GM18505 (cell line): ENCODE measurements at regions not wholly inside any gene's neighbourhood (a gene's known extent, or its start where the extent isn't known, plus 50 kb on each side); places are given as distances from the start of the nearest gene placed in this dataset.

ENCODE experiments used
- ATAC-seq: cut with Tn5 transposase; IDR thresholded peaks from one replicate; pipeline ENCODE4 v1.9.1; 2021; ENCODE audit not compliant: unreplicated experiment
- POLR2A ChIP-seq: IDR thresholded peaks from 4 replicates; pipeline ENCODE4 v1.6.1; 2011; ENCODE audit warnings: borderline replicate concordance; ENCODE audit not compliant: insufficient read depth, insufficient read length; ENCODE audit errors: extremely low read depth

DNA sequence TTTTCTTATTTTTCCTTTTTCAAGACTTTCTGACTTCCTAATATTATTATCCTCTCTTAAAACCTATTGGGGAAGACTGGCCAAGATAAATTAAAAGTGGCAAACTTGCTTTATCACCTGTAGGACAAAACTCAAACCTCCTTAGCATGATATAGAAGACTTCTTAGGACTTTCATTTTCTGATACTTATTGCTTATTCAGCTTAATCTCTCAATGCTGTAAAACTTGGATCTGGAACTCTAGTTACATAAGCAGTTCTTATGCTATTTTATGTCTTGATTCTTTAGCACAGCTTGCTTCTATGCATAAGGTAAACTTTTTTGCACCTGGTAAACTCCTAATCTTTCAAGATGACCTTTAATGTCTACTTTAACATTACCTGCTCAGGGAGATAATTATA is 382.3 kb upstream of the LRRC7 start:
- no peak for TF ChIP-seq POLR2A
- ATAC-seq = no peak

DNA sequence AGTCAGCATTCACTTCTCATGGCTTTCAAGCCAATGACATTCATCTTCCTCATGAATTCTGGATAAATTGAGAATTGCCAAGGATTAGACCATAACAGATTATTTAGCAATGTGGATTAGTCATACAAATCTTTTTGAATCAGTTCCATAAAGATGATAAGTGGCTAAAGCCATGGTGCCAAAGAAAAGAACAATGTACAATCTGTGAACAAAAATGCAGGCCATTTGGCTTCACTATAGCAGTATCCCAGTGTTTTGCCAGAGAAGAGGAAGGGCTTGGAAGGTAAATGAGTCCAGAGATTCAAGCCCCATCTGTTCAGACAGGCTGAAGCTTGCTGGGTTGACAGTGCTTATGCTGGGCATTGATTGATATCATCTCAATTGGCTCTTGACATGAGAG is 376.4 kb upstream of the LRRC7 start:
- TF ChIP-seq POLR2A = no peak
- ATAC-seq = no peak

DNA sequence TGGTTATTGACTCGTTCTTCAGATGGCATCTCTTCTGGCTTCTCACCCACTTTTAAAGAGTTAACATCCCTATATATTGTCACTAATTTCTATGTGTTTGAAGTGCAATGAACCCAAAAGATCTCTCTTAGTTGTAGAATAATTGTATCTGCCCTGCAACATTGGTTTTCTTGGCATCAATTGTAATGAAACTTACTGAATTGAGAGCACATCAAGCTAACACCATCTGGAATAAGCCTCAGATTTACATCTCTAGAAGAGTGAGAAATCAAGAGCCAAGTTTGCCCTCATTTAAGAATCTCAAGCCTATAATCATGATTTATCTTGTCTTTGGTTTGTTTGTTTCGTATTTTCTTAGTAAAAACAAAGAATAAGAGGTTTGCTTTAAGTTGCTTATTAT is 372.6 kb upstream of the LRRC7 start:
- TF ChIP-seq POLR2A = no peak
- no peak for ATAC-seq

DNA sequence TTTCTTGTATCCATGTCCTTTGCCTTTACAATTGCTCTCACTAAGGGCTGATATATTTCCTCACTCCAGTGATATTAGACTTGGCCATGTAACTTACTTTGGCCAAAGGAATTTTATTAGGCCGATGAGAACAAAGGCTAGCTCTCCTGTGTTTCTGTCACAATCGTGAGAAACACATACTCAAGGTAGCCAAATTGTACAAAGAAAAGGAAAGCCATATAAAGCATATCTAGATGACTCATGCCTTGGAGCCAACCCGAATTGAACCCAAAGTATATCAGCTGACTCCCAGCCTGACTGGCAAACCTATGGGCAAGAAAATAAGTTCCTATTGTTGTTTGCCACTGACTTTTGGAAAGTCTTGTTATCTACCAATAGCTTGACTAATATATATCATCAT is 371.7 kb upstream of the LRRC7 start:
- no peak for TF ChIP-seq POLR2A
- ATAC-seq = no peak

DNA sequence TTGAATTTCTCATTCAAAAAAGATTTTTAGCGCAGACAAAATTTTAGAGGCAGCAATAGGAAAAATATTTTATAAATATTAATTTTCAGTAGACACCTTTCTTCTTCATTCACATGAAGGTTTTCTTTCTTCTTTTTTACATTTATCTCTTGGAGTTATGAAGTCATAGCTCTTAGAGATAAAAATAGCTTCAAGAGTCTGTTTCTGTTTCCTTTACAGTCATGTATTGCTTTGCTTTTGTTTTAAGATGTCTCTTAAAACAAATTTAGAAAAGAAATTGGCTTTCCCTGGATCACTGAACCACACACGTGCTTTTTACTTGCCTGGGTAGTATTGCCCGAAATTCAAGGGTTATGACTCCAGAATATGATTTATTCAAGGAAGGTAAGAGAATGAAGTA is 369.9 kb upstream of the LRRC7 start:
- TF ChIP-seq POLR2A = no peak
- no peak for ATAC-seq

DNA sequence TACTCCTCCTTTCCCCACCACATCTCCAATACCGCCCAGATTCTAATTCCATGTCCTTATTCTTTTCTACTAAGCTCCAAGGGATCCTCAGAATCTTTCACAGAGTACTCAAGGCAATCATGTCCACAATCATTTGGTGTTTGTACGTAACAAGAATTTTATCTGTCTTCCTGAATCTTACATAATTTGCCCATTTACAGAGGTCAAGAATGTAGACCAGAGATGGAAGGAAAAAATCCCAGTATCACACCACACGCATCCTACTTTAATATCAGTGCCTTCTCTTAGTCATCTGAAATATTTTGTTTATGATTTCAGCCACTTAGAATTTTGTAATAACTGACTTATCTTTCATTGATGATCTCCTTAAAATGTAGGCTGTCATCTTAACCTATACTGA is 366.0 kb upstream of the LRRC7 start:
- no peak for ATAC-seq
- no peak for TF ChIP-seq POLR2A

DNA sequence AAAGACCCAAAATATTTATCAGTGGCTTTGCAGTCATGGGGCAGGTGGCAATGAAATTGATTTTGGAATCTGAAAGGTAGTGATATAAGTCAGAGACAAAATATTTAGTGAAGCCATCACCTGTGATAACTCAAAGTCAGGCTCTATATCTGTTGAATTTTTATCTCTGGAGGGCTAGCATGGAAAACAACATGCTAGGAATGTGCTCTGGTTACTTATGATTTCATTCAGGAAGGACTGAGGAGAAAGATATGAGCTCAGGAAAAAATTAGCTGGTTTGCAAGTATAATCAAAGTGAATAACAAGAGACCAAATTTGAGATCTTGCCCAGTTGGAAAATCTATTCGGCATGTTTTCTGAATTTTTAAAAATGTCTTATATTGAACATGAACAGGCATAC is 364.6 kb upstream of the LRRC7 start:
- no peak for ATAC-seq
- no peak for TF ChIP-seq POLR2A

DNA sequence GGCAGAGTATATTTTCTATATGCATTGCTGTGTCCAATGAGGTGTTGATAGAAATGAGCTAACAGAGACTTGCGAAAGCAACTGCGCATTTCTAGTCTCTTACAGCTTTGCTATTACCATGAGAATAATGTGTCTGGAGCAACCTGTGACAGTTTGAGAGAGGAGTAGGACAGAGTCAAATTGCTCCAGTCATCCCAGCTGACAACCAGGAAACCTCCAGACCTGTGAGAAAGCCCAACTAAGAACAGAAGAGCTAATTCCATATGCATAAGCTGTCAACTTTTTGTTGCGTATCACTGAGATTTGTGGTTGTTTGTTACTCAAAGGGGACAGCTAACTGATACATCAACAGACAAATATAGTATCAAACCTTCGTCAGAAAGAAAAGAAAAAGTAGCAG is 354.1 kb upstream of the LRRC7 start:
- no peak for ATAC-seq

DNA sequence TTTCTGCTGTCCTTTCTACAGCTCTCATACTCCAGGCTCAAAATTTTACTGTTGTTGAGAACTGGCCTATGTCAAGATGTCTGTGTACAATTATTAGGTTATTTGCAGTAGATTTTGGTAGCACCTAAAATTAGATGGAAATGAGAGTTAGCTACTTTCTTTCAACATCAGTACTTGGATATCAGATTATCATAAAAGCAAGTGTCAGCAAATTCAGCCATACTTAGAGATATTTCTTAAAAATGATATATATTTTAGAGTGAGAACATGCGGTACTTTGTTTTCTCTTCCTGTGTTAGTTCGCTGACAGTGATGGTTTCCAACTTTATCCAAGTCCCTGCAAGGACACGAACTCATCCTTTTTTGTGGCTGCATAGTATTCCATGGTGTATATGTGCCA is 351.8 kb upstream of the LRRC7 start:
- no peak for TF ChIP-seq POLR2A
- ATAC-seq = no peak

More for the DNA sequence above, 354.1 kb upstream of the LRRC7 start:
- no peak for TF ChIP-seq POLR2A

DNA sequence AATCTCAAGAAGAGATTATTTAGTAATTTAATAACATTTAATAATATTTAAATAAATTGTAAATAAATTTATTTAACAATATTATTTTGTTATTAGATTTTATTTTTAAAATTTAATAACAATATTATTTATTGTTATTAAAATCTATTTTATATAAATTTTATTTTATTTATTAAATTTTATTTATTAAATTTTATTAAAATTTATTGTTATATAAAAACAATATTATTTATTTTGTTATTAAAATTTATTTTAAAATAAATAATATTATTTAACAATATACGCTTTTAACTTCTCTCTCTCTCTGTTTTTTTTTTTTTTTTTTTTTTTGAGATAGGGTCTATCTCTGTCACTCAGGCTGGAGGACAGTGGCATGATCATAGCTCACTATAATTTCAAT is 347.1 kb upstream of the LRRC7 start:
- no peak for ATAC-seq
- no peak for TF ChIP-seq POLR2A

DNA sequence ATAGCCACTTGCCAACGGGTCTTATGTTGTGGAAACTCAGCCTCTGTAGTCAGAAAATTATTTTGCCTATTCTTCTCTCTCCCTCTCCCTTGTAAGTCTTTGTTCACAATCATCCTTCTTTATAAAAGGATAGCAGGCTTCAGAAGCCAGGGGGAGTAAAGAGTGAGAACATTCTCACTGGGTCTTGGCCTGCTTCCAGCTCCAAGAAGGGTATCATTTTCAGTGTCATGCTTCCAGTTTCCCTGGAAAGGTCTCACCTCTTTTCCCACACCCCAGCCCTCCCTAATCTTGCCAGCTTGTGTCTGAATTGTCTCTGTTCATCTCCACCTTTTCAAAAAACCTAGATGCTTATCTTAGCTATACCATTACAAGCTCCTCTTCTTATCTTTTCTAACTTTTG is 346.2 kb upstream of the LRRC7 start:
- no peak for ATAC-seq
- no peak for TF ChIP-seq POLR2A

DNA sequence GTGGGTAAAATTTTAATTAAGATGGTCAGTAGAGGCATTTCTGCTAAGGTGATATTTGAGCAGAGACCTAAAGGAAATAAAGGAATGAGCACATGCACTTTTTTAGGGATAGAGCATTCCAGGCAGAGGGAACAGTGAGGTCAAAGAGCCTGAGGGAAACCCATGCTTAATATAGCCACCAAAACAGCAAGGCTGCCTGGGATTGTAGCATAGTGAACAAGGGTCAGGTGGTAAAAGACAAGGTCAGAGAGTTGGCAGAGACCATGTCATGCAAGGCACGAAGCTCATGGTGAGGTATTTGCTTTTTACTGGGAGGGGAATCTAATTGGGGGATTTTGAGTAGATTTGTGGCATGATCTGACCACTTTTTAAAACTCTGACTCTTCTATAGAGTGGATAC is 344.6 kb upstream of the LRRC7 start:
- no peak for TF ChIP-seq POLR2A
- ATAC-seq = no peak

DNA sequence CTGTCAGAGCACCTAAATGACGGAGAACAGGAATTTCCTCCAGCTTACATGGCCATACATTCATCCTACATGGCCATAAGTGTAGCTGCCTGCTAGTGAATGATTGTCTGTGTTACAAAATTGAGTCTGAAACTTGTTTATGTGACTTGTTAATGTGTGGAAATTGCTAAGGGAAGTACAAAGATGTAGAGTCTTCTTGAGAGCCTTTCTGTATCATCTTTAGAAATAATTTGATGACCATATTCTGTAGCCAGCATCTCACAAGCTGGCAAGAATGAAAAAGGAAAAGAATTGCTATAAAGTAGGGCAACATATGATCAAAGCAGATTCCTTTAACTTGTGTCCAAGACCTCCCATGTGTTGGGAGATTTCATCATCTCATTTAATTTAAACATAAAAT is 339.2 kb upstream of the LRRC7 start:
- ATAC-seq = no peak
- no peak for TF ChIP-seq POLR2A

DNA sequence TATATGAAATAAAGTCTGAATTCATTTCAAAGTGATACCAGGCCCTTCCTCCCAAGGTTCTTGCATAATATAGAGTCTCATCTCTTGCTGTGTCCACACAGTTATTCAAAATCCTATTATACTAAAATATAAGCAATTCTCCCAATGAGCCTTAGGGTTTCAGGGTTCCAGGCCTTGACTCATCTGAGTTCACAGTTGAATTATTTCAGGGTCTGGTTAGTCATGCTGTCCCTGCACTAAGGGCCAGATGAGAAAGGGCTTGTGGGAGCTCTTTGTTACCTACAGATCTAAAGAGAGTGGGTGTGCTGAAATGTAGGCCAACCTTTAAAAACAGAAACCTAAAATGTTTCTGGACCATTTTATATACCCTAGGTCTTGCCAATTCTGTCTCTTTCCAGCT is 337.5 kb upstream of the LRRC7 start:
- TF ChIP-seq POLR2A = no peak
- ATAC-seq = no peak

DNA sequence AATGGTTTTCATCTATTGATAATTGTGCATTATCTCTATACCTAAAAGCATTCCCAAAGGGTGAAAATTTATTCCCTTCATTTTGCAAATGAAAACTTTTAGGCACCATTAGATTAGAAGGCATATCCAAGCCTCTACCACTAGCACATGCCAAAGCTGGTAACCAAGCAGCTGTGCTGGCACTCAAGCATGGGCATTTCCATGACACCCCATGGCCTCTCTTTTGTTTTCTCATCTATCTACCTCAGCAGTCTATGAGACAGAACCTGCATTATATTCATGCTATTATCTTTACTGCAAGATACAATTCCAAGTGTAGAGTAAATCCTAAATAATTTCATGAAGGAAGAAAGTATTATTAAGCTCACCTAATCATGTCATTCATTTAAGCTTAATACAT is 334.3 kb upstream of the LRRC7 start:
- ATAC-seq = no peak
- no peak for TF ChIP-seq POLR2A
